ENCODE measurements at regions not wholly inside any gene's neighbourhood (a gene's known extent, or its start where the extent isn't known, plus 50 kb on each side); places are given as distances from the start of the nearest gene placed in this dataset.

GRCh38 chr3:30498587-30498967 lies 107.8 kb upstream of the TGFBR2 start:
- ATAC-seq (no peak), DNase-seq (ENCODE audit: low spot score) (no peak)
- TF ChIP-seq ZNF232 (CRISPR knock-in tag; IDR thresholded peaks at IDR 0.05) (no peak), ESRRA (CRISPR knock-in tag; IDR thresholded peaks at IDR 0.05; ENCODE audit: borderline replicate concordance) (no peak), FOXP4 (CRISPR knock-in tag; IDR thresholded peaks at IDR 0.05) (no peak), TCF7 (CRISPR knock-in tag; IDR thresholded peaks at IDR 0.05; ENCODE audit: low read depth) (no peak), MYBL2 (CRISPR knock-in tag; IDR thresholded peaks at IDR 0.05) (no peak), SOX15 (CRISPR knock-in tag; IDR thresholded peaks at IDR 0.05) (no peak), MLX (CRISPR knock-in tag; IDR thresholded peaks at IDR 0.05) (no peak), NFYB (CRISPR knock-in tag; conservative IDR thresholded peaks at IDR 0.05; ENCODE audit: low read depth) (no peak), NR3C1 (CRISPR knock-in tag; conservative IDR thresholded peaks at IDR 0.05; ENCODE audit: low read depth) (no peak), AFF4 (CRISPR knock-in tag; IDR thresholded peaks at IDR 0.05; ENCODE audit: borderline replicate concordance) (no peak), NR2C2 (CRISPR knock-in tag; IDR thresholded peaks at IDR 0.05) (no peak), JAZF1 (CRISPR knock-in tag; IDR thresholded peaks at IDR 0.05) (no peak)
- TF ChIP-seq, protein P1, sequence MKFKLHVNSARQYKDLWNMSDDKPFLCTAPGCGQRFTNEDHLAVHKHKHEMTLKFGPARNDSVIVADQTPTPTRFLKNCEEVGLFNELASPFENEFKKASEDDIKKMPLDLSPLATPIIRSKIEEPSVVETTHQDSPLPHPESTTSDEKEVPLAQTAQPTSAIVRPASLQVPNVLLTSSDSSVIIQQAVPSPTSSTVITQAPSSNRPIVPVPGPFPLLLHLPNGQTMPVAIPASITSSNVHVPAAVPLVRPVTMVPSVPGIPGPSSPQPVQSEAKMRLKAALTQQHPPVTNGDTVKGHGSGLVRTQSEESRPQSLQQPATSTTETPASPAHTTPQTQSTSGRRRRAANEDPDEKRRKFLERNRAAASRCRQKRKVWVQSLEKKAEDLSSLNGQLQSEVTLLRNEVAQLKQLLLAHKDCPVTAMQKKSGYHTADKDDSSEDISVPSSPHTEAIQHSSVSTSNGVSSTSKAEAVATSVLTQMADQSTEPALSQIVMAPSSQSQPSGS (CRISPR knock-in tag; IDR thresholded peaks at IDR 0.05; ENCODE audit: borderline replicate concordance, low read depth) = no peak
- H3K4me3 Mint-ChIP-seq = no peak overlapping the region
- H3K27me3 Mint-ChIP-seq (ENCODE audit: low read depth) = no peaks in the 10 kb centered on the region
- peaks cover 3% of the 10 kb centered on the region; the same call in 1 of the 2 replicates for H3K9me3 Mint-ChIP-seq
- H3K36me3 Mint-ChIP-seq = no peaks in the 10 kb centered on the region
- no peak overlapping the region for H3K27ac Mint-ChIP-seq
- POLR2A ChIA-PET = no interaction called here
- CTCF ChIA-PET = no interaction called here
- peaks cover 23% of the 10 kb centered on the region for H3K4me1 Mint-ChIP-seq

DNA sequence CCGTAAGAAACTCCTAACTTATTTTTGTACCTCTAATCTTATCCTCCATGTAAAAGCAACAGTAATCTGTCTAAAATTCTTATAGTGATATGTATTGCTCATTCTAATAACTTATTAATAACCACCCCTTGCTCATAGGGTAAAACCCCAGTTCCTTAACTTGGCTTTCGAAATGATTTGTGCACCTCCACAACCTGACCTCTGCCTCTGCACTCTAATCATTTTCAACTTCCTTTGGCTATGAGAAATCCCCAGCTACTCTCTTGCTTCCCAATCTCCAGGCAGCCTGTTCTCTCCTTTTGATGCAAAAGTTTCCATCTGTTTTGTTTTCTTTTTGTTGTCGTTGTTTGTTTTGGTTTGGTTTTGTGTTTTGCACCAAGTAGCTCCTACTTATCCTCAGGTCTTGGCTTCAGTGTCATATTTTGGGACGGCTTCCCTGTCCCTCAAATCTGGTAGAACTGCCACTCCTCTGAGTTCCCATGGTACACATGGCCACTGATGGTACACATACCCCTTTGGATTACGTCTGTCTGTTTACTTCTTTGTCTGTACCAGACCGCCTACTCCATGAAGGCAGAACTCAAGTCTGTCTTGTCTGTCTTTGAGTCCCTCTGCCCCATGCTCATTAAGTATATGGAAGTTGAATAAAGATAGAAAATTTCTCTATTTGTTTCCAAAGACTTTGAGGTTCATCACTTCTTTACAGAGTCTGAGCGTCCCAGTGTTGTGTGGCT lies 105.6 kb upstream of the TGFBR2 start:
- Mint-ChIP-seq H3K9me3 (peaks cover 7% of the 10 kb centered on the region; the same call in 1 of the 2 replicates), H3K4me3 (no peak overlapping the region), H3K4me1 (peaks cover 19% of the 10 kb centered on the region), H3K27ac (no peak overlapping the region), H3K27me3 (ENCODE audit: low read depth) (no peaks in the 10 kb centered on the region), H3K36me3 (0 out of 2 replicates have a peak, but pooled peaks cover 3% of the 10 kb centered on the region)
- no peak for DNase-seq (ENCODE audit: low spot score)
- no peak for ATAC-seq
- ChIA-PET POLR2A (no interaction called here), CTCF (no interaction called here)
- TF ChIP-seq CTCF (IDR thresholded peaks at IDR 0.05) (no peak), IRF2 (CRISPR knock-in tag; IDR thresholded peaks at IDR 0.05; ENCODE audit: borderline replicate concordance, low read depth) (no peak), ZNF671 (CRISPR knock-in tag; IDR thresholded peaks at IDR 0.05) (no peak), MAX (CRISPR knock-in tag; IDR thresholded peaks at IDR 0.05) (no peak), TP53 (CRISPR knock-in tag; IDR thresholded peaks at IDR 0.05) (no peak)
